ENCODE measurements at regions not wholly inside any gene's neighbourhood (a gene's known extent, or its start where the extent isn't known, plus 50 kb on each side); places are given as distances from the start of the nearest gene placed in this dataset.

- H3K4me3 ChIP-seq (ENCODE audit: low read depth, low read length) = no peak overlapping the region
- DNase-seq (ENCODE audit: low read depth) = peak; percentile 2
- TF ChIP-seq CTCF (IDR thresholded peaks at IDR 0.05; ENCODE audit: insufficient read depth, low read length) = no peak
Measured at GRCh38 chr4:28921886-28922285, 1798.3 kb upstream of the PCDH7 start.

GRCh38 chr4:28926156-28926555 is 1794.0 kb upstream of the PCDH7 start:
- H3K4me3 ChIP-seq (ENCODE audit: low read depth, low read length) = no peak overlapping the region
- DNase-seq (ENCODE audit: low read depth) = no peak
- no peak for TF ChIP-seq CTCF (IDR thresholded peaks at IDR 0.05; ENCODE audit: insufficient read depth, low read length)

GRCh38 chr4:28942631-28943030 is 1777.5 kb upstream of the PCDH7 start:
- H3K4me3 ChIP-seq (ENCODE audit: low read depth, low read length) = no peak overlapping the region
- TF ChIP-seq CTCF (IDR thresholded peaks at IDR 0.05; ENCODE audit: insufficient read depth, low read length) = no peak
- DNase-seq (ENCODE audit: low read depth) = no peak

- TF ChIP-seq CTCF (IDR thresholded peaks at IDR 0.05; ENCODE audit: insufficient read depth, low read length) = no peak
- H3K4me3 ChIP-seq (ENCODE audit: low read depth, low read length) = no peak overlapping the region
- DNase-seq (ENCODE audit: low read depth) = no peak
Measured at GRCh38 chr4:28947374-28947773, 1772.8 kb upstream of the PCDH7 start.

GRCh38 chr4:28948501-28948900 is 1771.7 kb upstream of the PCDH7 start:
- peak; percentile 19 for DNase-seq (ENCODE audit: low read depth)
- H3K4me3 ChIP-seq (ENCODE audit: low read depth, low read length) = no peak overlapping the region
- TF ChIP-seq CTCF (IDR thresholded peaks at IDR 0.05; ENCODE audit: insufficient read depth, low read length) = no peak

GRCh38 chr4:28966982-28967381 is 1753.2 kb upstream of the PCDH7 start:
- no peak overlapping the region for H3K4me3 ChIP-seq (ENCODE audit: low read depth, low read length)
- DNase-seq (ENCODE audit: low read depth) = peak; percentile 33
- TF ChIP-seq CTCF (IDR thresholded peaks at IDR 0.05; ENCODE audit: insufficient read depth, low read length) = no peak

GRCh38 chr4:28973587-28974350 is 1746.4 kb upstream of the PCDH7 start:
- TF ChIP-seq CTCF (IDR thresholded peaks at IDR 0.05; ENCODE audit: insufficient read depth, low read length) = no peak
- DNase-seq (ENCODE audit: low read depth) = peak; percentile 26
- no peak overlapping the region for H3K4me3 ChIP-seq (ENCODE audit: low read depth, low read length)

Data from fibroblast of the aortic adventitia (primary cell).